Neuron (in vitro differentiated cells): ENCODE measurements at regions not wholly inside any gene's neighbourhood (a gene's known extent, or its start where the extent isn't known, plus 50 kb on each side); places are given as distances from the start of the nearest gene placed in this dataset.

Experiments used
- H2AFZ ChIP-seq: one replicate; pipeline ENCODE4 v1.6.1; 2013; ENCODE audit warnings: low read depth, mild to moderate bottlenecking, inconsistent platforms, low read length, moderate library complexity
- H3K27me3 ChIP-seq: one replicate; pipeline ENCODE4 v1.6.1; 2013; ENCODE audit warnings: low read length; ENCODE audit not compliant: insufficient read depth
- H3K36me3 ChIP-seq: one replicate; pipeline ENCODE4 v1.6.1; 2013; ENCODE audit warnings: low read length; ENCODE audit not compliant: insufficient read depth
- H3K4me1 ChIP-seq: one replicate; pipeline ENCODE4 v1.6.1; 2013; ENCODE audit warnings: low read length; ENCODE audit not compliant: insufficient read depth
- H3K4me3 ChIP-seq: 2 replicates; pipeline ENCODE4 v1.5.1; 2013; ENCODE audit warnings: mild to moderate bottlenecking, low read length, moderate library complexity
- H3K9me3 ChIP-seq: one replicate; pipeline ENCODE4 v1.6.1; 2013; ENCODE audit warnings: low read length

- Histone ChIP-seq H3K36me3 (no peaks in the 10 kb centered on the region), H3K9me3 (no peaks in the 10 kb centered on the region), H3K4me1 (no peaks in the 10 kb centered on the region), H3K4me3 (no peak overlapping the region), H3K27me3 (no peaks in the 10 kb centered on the region), H2AFZ (no peak overlapping the region)
Observed at GRCh38 chr6:93554018-93554417, 134.7 kb upstream of the EPHA7 start.

GRCh38 chr6:93550551-93551276 lies 131.4 kb upstream of the EPHA7 start:
- Histone ChIP-seq H3K4me3 (no peak overlapping the region), H3K9me3 (no peaks in the 10 kb centered on the region), H2AFZ (no peak overlapping the region), H3K36me3 (no peaks in the 10 kb centered on the region), H3K4me1 (no peaks in the 10 kb centered on the region), H3K27me3 (no peaks in the 10 kb centered on the region)

- Histone ChIP-seq H3K27me3 (no peaks in the 10 kb centered on the region), H3K36me3 (no peaks in the 10 kb centered on the region)
Observed at GRCh38 chr6:93549868-93550267, 130.5 kb upstream of the EPHA7 start.

GRCh38 chr6:93524671-93525451 lies 105.5 kb upstream of the EPHA7 start:
- Histone ChIP-seq H3K4me1 (no peaks in the 10 kb centered on the region), H3K4me3 (no peak overlapping the region), H3K36me3 (no peaks in the 10 kb centered on the region), H3K9me3 (no peaks in the 10 kb centered on the region), H3K27me3 (no peaks in the 10 kb centered on the region), H2AFZ (no peak overlapping the region)

More at GRCh38 chr6:93549868-93550267, 130.5 kb upstream of the EPHA7 start:
- Histone ChIP-seq H3K9me3 (no peaks in the 10 kb centered on the region), H2AFZ (no peak overlapping the region), H3K4me3 (no peak overlapping the region), H3K4me1 (no peaks in the 10 kb centered on the region)

GRCh38 chr6:93523365-93523764 lies 104.0 kb upstream of the EPHA7 start:
- Histone ChIP-seq H3K27me3 (no peaks in the 10 kb centered on the region), H3K9me3 (no peaks in the 10 kb centered on the region)

GRCh38 chr6:93516441-93516840 lies 97.1 kb upstream of the EPHA7 start:
- H3K27me3 ChIP-seq, result no peaks in the 10 kb centered on the region
- no peaks in the 10 kb centered on the region for H3K36me3 ChIP-seq
- no peak overlapping the region for H3K4me3 ChIP-seq
- H3K9me3 ChIP-seq, result no peaks in the 10 kb centered on the region
- no peak overlapping the region for H2AFZ ChIP-seq
- no peaks in the 10 kb centered on the region for H3K4me1 ChIP-seq

More at GRCh38 chr6:93523365-93523764, 104.0 kb upstream of the EPHA7 start:
- H3K4me1 ChIP-seq, result no peaks in the 10 kb centered on the region
- H3K36me3 ChIP-seq, result no peaks in the 10 kb centered on the region
- H3K4me3 ChIP-seq, result no peak overlapping the region
- no peak overlapping the region for H2AFZ ChIP-seq

- no peak overlapping the region for H2AFZ ChIP-seq
- H3K36me3 ChIP-seq, result no peaks in the 10 kb centered on the region
- no peaks in the 10 kb centered on the region for H3K27me3 ChIP-seq
- no peak overlapping the region for H3K4me3 ChIP-seq
- H3K9me3 ChIP-seq, result no peaks in the 10 kb centered on the region
- no peaks in the 10 kb centered on the region for H3K4me1 ChIP-seq
Observed at GRCh38 chr6:93515736-93516135, 96.4 kb upstream of the EPHA7 start.

GRCh38 chr6:93498713-93499112 lies 79.4 kb upstream of the EPHA7 start:
- Histone ChIP-seq H3K4me1 (no peaks in the 10 kb centered on the region), H3K27me3 (no peaks in the 10 kb centered on the region), H3K4me3 (no peak overlapping the region)

GRCh38 chr6:93496548-93496947 lies 77.2 kb upstream of the EPHA7 start:
- no peak overlapping the region for H3K4me3 ChIP-seq
- H3K27me3 ChIP-seq, result no peaks in the 10 kb centered on the region
- no peaks in the 10 kb centered on the region for H3K36me3 ChIP-seq
- no peaks in the 10 kb centered on the region for H3K9me3 ChIP-seq
- H3K4me1 ChIP-seq, result no peaks in the 10 kb centered on the region
- no peak overlapping the region for H2AFZ ChIP-seq

More at GRCh38 chr6:93498713-93499112, 79.4 kb upstream of the EPHA7 start:
- Histone ChIP-seq H3K36me3 (no peaks in the 10 kb centered on the region), H3K9me3 (no peaks in the 10 kb centered on the region), H2AFZ (no peak overlapping the region)

- H3K4me1 ChIP-seq, result no peaks in the 10 kb centered on the region
Observed at GRCh38 chr6:93494057-93494456, 74.7 kb upstream of the EPHA7 start.

GRCh38 chr6:93474733-93475179 lies 55.4 kb upstream of the EPHA7 start:
- Histone ChIP-seq H3K4me1 (no peaks in the 10 kb centered on the region), H3K9me3 (no peaks in the 10 kb centered on the region), H3K4me3 (no peak overlapping the region), H2AFZ (no peak overlapping the region), H3K27me3 (no peaks in the 10 kb centered on the region), H3K36me3 (no peaks in the 10 kb centered on the region)

More at GRCh38 chr6:93494057-93494456, 74.7 kb upstream of the EPHA7 start:
- Histone ChIP-seq H3K36me3 (no peaks in the 10 kb centered on the region), H2AFZ (no peak overlapping the region), H3K9me3 (no peaks in the 10 kb centered on the region), H3K4me3 (no peak overlapping the region), H3K27me3 (no peaks in the 10 kb centered on the region)

GRCh38 chr6:93471281-93471680 lies 51.9 kb upstream of the EPHA7 start:
- H2AFZ ChIP-seq, result no peak overlapping the region
- H3K4me1 ChIP-seq, result peaks cover 12% of the 10 kb centered on the region
- no peaks in the 10 kb centered on the region for H3K9me3 ChIP-seq
- no peaks in the 10 kb centered on the region for H3K36me3 ChIP-seq
- H3K4me3 ChIP-seq, result no peak overlapping the region
- no peaks in the 10 kb centered on the region for H3K27me3 ChIP-seq
